H1 (cell line): ENCODE measurements at regions not wholly inside any gene's neighbourhood (a gene's known extent, or its start where the extent isn't known, plus 50 kb on each side); places are given as distances from the start of the nearest gene placed in this dataset.
"Not testable (repeated sequence)": the region's sequence is repeated elsewhere in the genome, so short reads cannot be mapped to it uniquely, and the experiment has no call there.

Experiments used
- CTCF ChIA-PET: fragments of 300-600 bp; sonication (Branson Sonifier 250); formaldehyde crosslinking; loops from one replicate; lab custom pipeline; 2021; ENCODE audit not compliant: partially characterized antibody; lab: Charles Lee
- POLR2A ChIA-PET: fragments of 300-600 bp; sonication (Branson Sonifier 250); formaldehyde crosslinking; loops from one replicate; lab custom pipeline; 2021; ENCODE audit warnings: inconsistent platforms; ENCODE audit not compliant: partially characterized antibody; lab: Charles Lee
- DNase-seq, 2 experiments: peaks; one replicate each; pipeline versions ENCODE4 v3.0.0 to v3.0.0-alpha.2; 2010 to 2022; ENCODE audit warnings: low spot score in 2 of 2, low read depth in 1 of 2, mixed read lengths in 1 of 2
- FAIRE-seq: peaks from 2 replicates; lab custom pipeline; 2011; peaks lifted over from hg19 to GRCh38; lab: Jason Lieb, UNC
- H2AFZ ChIP-seq: 2 replicates; pipeline ENCODE4 v1.8.1; 2012; ENCODE audit warnings: low read length, inconsistent platforms
- H2AK5ac ChIP-seq: 2 replicates; pipeline ENCODE4 v1.6.1; 2013; ENCODE audit warnings: low read depth, low read length
- H2BK120ac ChIP-seq: replicated peaks from 2 replicates; pipeline ENCODE3; 2013; ENCODE audit warnings: low read depth, low read length, inconsistent platforms
- H2BK12ac ChIP-seq: 2 replicates; pipeline ENCODE4 v1.6.1; 2013; ENCODE audit warnings: low read depth, low read length
- H2BK15ac ChIP-seq: 2 replicates; pipeline ENCODE4 v1.6.1; 2013; ENCODE audit warnings: low read length
- H2BK20ac ChIP-seq: 2 replicates; pipeline ENCODE4 v1.6.1; 2013; ENCODE audit warnings: low read length
- H2BK5ac ChIP-seq: 2 replicates; pipeline ENCODE4 v1.6.1; 2013; ENCODE audit warnings: low read depth, low read length
- H3K14ac ChIP-seq: 2 replicates; pipeline ENCODE4 v1.6.1; 2013; ENCODE audit warnings: inconsistent platforms; ENCODE audit not compliant: insufficient read length
- H3K18ac ChIP-seq: 2 replicates; pipeline ENCODE4 v1.6.1; 2013; ENCODE audit warnings: low read length; ENCODE audit errors: extremely low read depth
- H3K23ac ChIP-seq: 2 replicates; pipeline ENCODE4 v1.6.1; 2013; ENCODE audit warnings: inconsistent platforms; ENCODE audit not compliant: insufficient read length
- H3K23me2 ChIP-seq: 2 replicates; pipeline ENCODE4 v1.6.1; 2013; ENCODE audit warnings: low read depth, low read length
- H3K27ac ChIP-seq: 2 replicates; pipeline ENCODE4 v1.6.1; 2011; ENCODE audit warnings: low read depth, low read length, inconsistent platforms
- H3K27me3 ChIP-seq, 4 experiments: replicated peaks in 1 of 4; 1 replicate in 1 of 4; 2 replicates in 3 of 4; pipeline versions ENCODE4 v1.6.1 to v1.8.1; 2011 to 2013; ENCODE audit warnings: low read length in 3 of 4, mild to moderate bottlenecking in 3 of 4, inconsistent platforms in 2 of 4, mixed read lengths in 2 of 4, moderate library complexity in 1 of 4; ENCODE audit not compliant: control insufficient read depth in 3 of 4, insufficient read depth in 3 of 4; ENCODE audit errors: extremely low read depth in 1 of 4
- H3K36me3 ChIP-seq, 4 experiments: 2 replicates each; pipeline versions ENCODE4 v1.6.1 to v1.8.1; 2011 to 2013; ENCODE audit warnings: mild to moderate bottlenecking in 4 of 4, low read length in 3 of 4, moderate library complexity in 2 of 4, control low read depth in 1 of 4, inconsistent platforms in 1 of 4; ENCODE audit not compliant: insufficient read depth in 4 of 4, control insufficient read depth in 2 of 4
- H3K4ac ChIP-seq: replicated peaks from 2 replicates; pipeline ENCODE3; 2013; ENCODE audit warnings: low read length, low read depth, mixed read lengths, inconsistent platforms; ENCODE audit not compliant: insufficient read length
- H3K4me1 ChIP-seq, 4 experiments: replicated peaks in 1 of 4; 1 replicate in 1 of 4; 2 replicates in 3 of 4; pipeline versions ENCODE4 v1.6.1 to v1.8.1; 2011 to 2013; ENCODE audit warnings: low read length in 3 of 4, inconsistent platforms in 2 of 4, mixed read lengths in 1 of 4; ENCODE audit not compliant: insufficient read depth in 4 of 4, control insufficient read depth in 3 of 4
- H3K4me2 ChIP-seq, 2 experiments: 2 replicates each; pipeline versions ENCODE4 v1.6.1 to v1.8.1; 2011 to 2013; ENCODE audit warnings: low read depth in 2 of 2, low read length in 2 of 2, control low read depth in 1 of 2, inconsistent platforms in 1 of 2, mild to moderate bottlenecking in 1 of 2; ENCODE audit not compliant: insufficient read depth in 1 of 2
- H3K4me3 ChIP-seq, 4 experiments: fragments of 200-600, 300-600 bp in 1 of 4; sonication (generic), shearing (Covaris generic), sonication (Bioruptor Twin) in 1 of 4; 2 replicates each; pipeline versions ENCODE4 v1.5.1 to v1.8.1; 2011 to 2016; ENCODE audit warnings: low read length in 4 of 4, low read depth in 3 of 4, control low read depth in 2 of 4, inconsistent platforms in 2 of 4, mild to moderate bottlenecking in 2 of 4, mixed read lengths in 1 of 4, moderate library complexity in 1 of 4; ENCODE audit not compliant: insufficient read depth in 2 of 4; ENCODE audit errors: extremely low read depth in 1 of 4
- H3K56ac ChIP-seq: replicated peaks from 2 replicates; pipeline ENCODE3; 2013; ENCODE audit warnings: low read depth, mild to moderate bottlenecking, mixed read lengths, low read length, inconsistent platforms; ENCODE audit not compliant: insufficient read length
- H3K79me1 ChIP-seq: 2 replicates; pipeline ENCODE4 v1.6.1; 2013; ENCODE audit warnings: low read depth, low read length, control low read depth
- H3K79me2 ChIP-seq, 2 experiments: 2 replicates each; pipeline versions ENCODE4 v1.6.1 to v1.8.1; 2012 to 2013; ENCODE audit warnings: low read length in 2 of 2, mild to moderate bottlenecking in 2 of 2, inconsistent platforms in 1 of 2; ENCODE audit not compliant: insufficient read depth in 2 of 2, control insufficient read depth in 1 of 2
- H3K9ac ChIP-seq, 4 experiments: replicated peaks in 1 of 4; 1 replicate in 1 of 4; 2 replicates in 3 of 4; pipeline versions ENCODE4 v1.6.1 to v1.8.1; 2011 to 2013; ENCODE audit warnings: low read depth in 3 of 4, low read length in 3 of 4, control low read depth in 2 of 4, mild to moderate bottlenecking in 2 of 4, moderate library complexity in 2 of 4, inconsistent platforms in 1 of 4; ENCODE audit errors: extremely low read depth in 1 of 4
- H3K9me3 ChIP-seq, 2 experiments: 2 replicates each; pipeline versions ENCODE4 v1.6.1 to v1.8.1; 2012 to 2013; ENCODE audit warnings: mild to moderate bottlenecking in 2 of 2, moderate library complexity in 2 of 2, control low read depth in 1 of 2, inconsistent platforms in 1 of 2, low read depth in 1 of 2, low read length in 1 of 2, mixed read lengths in 1 of 2; ENCODE audit not compliant: insufficient read depth in 2 of 2
- H4K20me1 ChIP-seq, 2 experiments: replicated peaks in 1 of 2; 2 replicates each; pipeline versions ENCODE3 to v1.8.1; 2011 to 2013; ENCODE audit warnings: inconsistent platforms in 2 of 2, low read length in 2 of 2, mild to moderate bottlenecking in 1 of 2; ENCODE audit not compliant: insufficient read depth in 2 of 2, control insufficient read depth in 1 of 2
- H4K5ac ChIP-seq: 2 replicates; pipeline ENCODE4 v1.6.1; 2013; ENCODE audit warnings: low read length, low read depth, mixed read lengths, inconsistent platforms; ENCODE audit not compliant: insufficient read length
- H4K8ac ChIP-seq: 2 replicates; pipeline ENCODE4 v1.8.0; 2013; ENCODE audit warnings: mild to moderate bottlenecking, moderate library complexity, low read length, inconsistent platforms; ENCODE audit not compliant: insufficient read depth; ENCODE audit errors: extremely low read depth
- H4K91ac ChIP-seq: replicated peaks from 2 replicates; pipeline ENCODE3; 2013; ENCODE audit warnings: low read length, mixed read lengths, inconsistent platforms; ENCODE audit not compliant: insufficient read length
- WGBS, 2 experiments: shearing (Covaris generic) in 1 of 2; methylation state at CpG; one replicate each; pipeline versions ENCODE4 v1.1.6 to v1.1.7; 2013 to 2015; ENCODE audit warnings: low lambda C conversion rate in 2 of 2, mixed read lengths in 2 of 2, inconsistent platforms in 1 of 2, low coverage in 1 of 2, missing lambda C conversion rate in 1 of 2; ENCODE audit not compliant: insufficient replicate concordance in 2 of 2, insufficient coverage in 1 of 2, insufficient read length in 1 of 2; ENCODE audit errors: extremely low coverage in 1 of 2, missing lambda C conversion rate in 1 of 2; 5-methylcytosine and 5-hydroxymethylcytosine counted together

DNA sequence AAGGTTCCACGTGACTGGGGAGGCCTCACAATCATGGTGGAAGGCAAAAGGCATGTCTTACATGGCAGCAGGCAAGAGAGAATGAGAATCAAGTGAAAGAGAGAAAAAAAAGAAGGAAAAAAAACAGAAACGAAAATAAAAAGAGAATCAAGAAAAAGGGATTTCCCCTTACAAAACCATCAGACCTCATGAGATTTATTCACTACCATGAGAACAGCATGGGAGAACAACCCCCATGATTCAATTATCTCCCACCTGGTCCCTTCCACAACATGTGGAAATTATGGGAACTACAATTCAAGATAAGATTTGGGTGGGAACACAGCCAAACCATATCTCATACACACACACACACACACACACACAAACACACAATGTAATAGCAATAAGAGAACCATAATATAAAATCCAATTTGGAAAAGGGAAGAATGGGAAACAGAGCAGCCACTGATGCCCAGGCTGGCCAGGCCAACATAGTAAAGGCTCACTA lies 90.6 kb upstream of the C1QTNF7 start:
- POLR2A ChIA-PET, H3K79me1 ChIP-seq, H2BK20ac ChIP-seq, H4K20me1 ChIP-seq, H2AFZ ChIP-seq, H2BK12ac ChIP-seq, H3K23ac ChIP-seq, H3K4me3 ChIP-seq, H3K79me2 ChIP-seq, H3K23me2 ChIP-seq, FAIRE-seq, H3K27me3 ChIP-seq, H3K4me2 ChIP-seq, H2BK5ac ChIP-seq, H4K5ac ChIP-seq, H3K9ac ChIP-seq, H3K4ac ChIP-seq, H3K36me3 ChIP-seq, H3K27ac ChIP-seq, H2BK15ac ChIP-seq, H3K4me1 ChIP-seq, H2AK5ac ChIP-seq, H4K91ac ChIP-seq, H3K14ac ChIP-seq, H2BK120ac ChIP-seq, H3K9me3 ChIP-seq, H3K18ac ChIP-seq, H4K8ac ChIP-seq, H3K56ac ChIP-seq, DNase-seq: not testable (repeated sequence)
- 72% methylated on average over 2 of the region's 2 CpGs; no CpG with 5 or more reads in 1 of the 2 experiments for WGBS, 2 experiments
- CTCF ChIA-PET, result interaction anchor here (1.1 kb wide), 1 partner anchor 26 kb away, joined by 9 read pairs; no protein-coding TSS in a partner anchor
